ENCODE measurements at regions not wholly inside any gene's neighbourhood (a gene's known extent, or its start where the extent isn't known, plus 50 kb on each side); places are given as distances from the start of the nearest gene placed in this dataset.
"Not testable (repeated sequence)": the region's sequence is repeated elsewhere in the genome, so short reads cannot be mapped to it uniquely, and the experiment has no call there.

- DNase-seq = no peak
These were observed 82.3 kb upstream of the TMEM45B start for GRCh38 chr11:129733384-129733783.

GRCh38 chr11:129733981-129734380 lies 81.7 kb upstream of the TMEM45B start:
- no peak for DNase-seq

GRCh38 chr11:129734654-129735053 lies 81.0 kb upstream of the TMEM45B start:
- DNase-seq = no peak

- DNase-seq = no peak
These were observed 77.8 kb upstream of the TMEM45B start for GRCh38 chr11:129737831-129738230.

GRCh38 chr11:129738242-129738641 lies 77.4 kb upstream of the TMEM45B start:
- no peak for DNase-seq

- no peak for DNase-seq
These were observed 76.3 kb upstream of the TMEM45B start for GRCh38 chr11:129739339-129739738.

GRCh38 chr11:129740125-129740719 lies 75.4 kb upstream of the TMEM45B start:
- DNase-seq = no peak

- DNase-seq = no peak
These were observed 72.4 kb upstream of the TMEM45B start for GRCh38 chr11:129743112-129743815.

- no peak for DNase-seq
These were observed 68.6 kb upstream of the TMEM45B start for GRCh38 chr11:129747071-129747470.

- no peak for DNase-seq
These were observed 66.5 kb upstream of the TMEM45B start for GRCh38 chr11:129749141-129749540.

GRCh38 chr11:129750343-129751292 lies 65.0 kb upstream of the TMEM45B start:
- DNase-seq = peak; percentile 75 to 77

GRCh38 chr11:129751511-129751910 lies 64.1 kb upstream of the TMEM45B start:
- no peak for DNase-seq

- not testable (repeated sequence) for DNase-seq
These were observed 52.1 kb upstream of the TMEM45B start for GRCh38 chr11:129763569-129763968.

- DNase-seq = not testable (repeated sequence)
These were observed 51.4 kb upstream of the TMEM45B start for GRCh38 chr11:129764204-129764603.
